Gastroesophageal sphincter (tissue), 4 donors: ENCODE measurements at regions not wholly inside any gene's neighbourhood (a gene's known extent, or its start where the extent isn't known, plus 50 kb on each side); places are given as distances from the start of the nearest gene placed in this dataset.

ENCODE experiments used
- ATAC-seq: fragments of 150-250 bp; one replicate; pipeline ENCODE4 v1.9.1; 2016; ENCODE audit warnings: mild to moderate bottlenecking, moderate library complexity
- H3K27ac ChIP-seq, 4 donors: fragments of 200-600 bp; sonication (generic) in 3 of 4; 1 replicate in 3 of 4; 2 replicates in 1 of 4; pipeline ENCODE4 v1.5.1; 2016 to 2019
- H3K27me3 ChIP-seq: fragments of 200-600 bp; sonication (generic); one replicate; pipeline ENCODE4 v1.5.1; 2019
- H3K36me3 ChIP-seq, 2 donors: fragments of 200-600 bp; sonication (generic); one replicate each; pipeline ENCODE4 v1.5.1; 2019; ENCODE audit warnings: control low read depth in 1 of 2
- H3K4me1 ChIP-seq, 3 donors: fragments of 200-600 bp; sonication (generic); 1 replicate in 2 of 3; 2 replicates in 1 of 3; pipeline ENCODE4 v1.5.1; 2016 to 2019; ENCODE audit warnings: control low read depth in 2 of 3
- H3K4me3 ChIP-seq, 2 donors: fragments of 200-600 bp; sonication (generic); one replicate each; pipeline ENCODE4 v1.5.1; 2019; ENCODE audit warnings: mild to moderate bottlenecking in 1 of 2, moderate library complexity in 1 of 2
- H3K9me3 ChIP-seq, 3 donors: fragments of 200-600 bp; sonication (generic); one replicate each; pipeline ENCODE4 v1.5.1; 2017 to 2019; ENCODE audit warnings: control low read depth in 2 of 3
- CTCF ChIP-seq, 4 experiments: fragments of 200-600 bp in 2 of 4; fragments of 450-650 bp in 2 of 4; sonication (generic) in 1 of 4; IDR thresholded peaks; one replicate each; pipeline ENCODE4 v1.5.1; 2017 to 2019; ENCODE audit warnings: antibody characterized with exemption in 4 of 4, mild to moderate bottlenecking in 2 of 4, moderate library complexity in 2 of 4
- EP300 ChIP-seq: sonication (generic); formaldehyde crosslinking; IDR thresholded peaks from one replicate; pipeline ENCODE4 v1.6.1; 2017; ENCODE audit warnings: antibody characterized with exemption, mild to moderate bottlenecking
- POLR2A ChIP-seq, 2 donors: fragments of 450-650 bp; IDR thresholded peaks; one replicate each; pipeline ENCODE4 v1.6.1; 2017; ENCODE audit warnings: antibody characterized with exemption in 2 of 2, mild to moderate bottlenecking in 2 of 2, moderate library complexity in 1 of 2
- POLR2AphosphoS5 ChIP-seq: sonication (generic); formaldehyde crosslinking; IDR thresholded peaks from one replicate; pipeline ENCODE4 v1.6.1; 2017; ENCODE audit warnings: antibody characterized with exemption
- whole genome bisulfite sequencing, 2 donors: methylation state at CpG; one replicate each; pipeline ENCODE4 v1.1.5; 2018; ENCODE audit warnings: low coverage in 1 of 2; 5-methylcytosine and 5-hydroxymethylcytosine counted together

- H3K4me3 ChIP-seq, result no peak overlapping the region
- H3K27ac ChIP-seq, result no peak overlapping the region
- no peaks in the 10 kb centered on the region for H3K27me3 ChIP-seq
- H3K4me1 ChIP-seq, result no peaks in the 10 kb centered on the region
- H3K9me3 ChIP-seq, result no peaks in the 10 kb centered on the region
- 63% methylated on average over 2 to 3 of the region's 3 CpGs for WGBS, 2 donors
- no peak for ATAC-seq
- H3K36me3 ChIP-seq, result no peaks in the 10 kb centered on the region
- TF ChIP-seq POLR2A (IDR thresholded peaks at IDR 0.05) (no peak), CTCF (IDR thresholded peaks at IDR 0.05) (no peak), POLR2AphosphoS5 (no peak), EP300 (no peak)
Measured at GRCh38 chr13:50708461-50708860, 135.0 kb downstream of the DLEU7 start.

- TF ChIP-seq POLR2AphosphoS5 (no peak), EP300 (no peak), CTCF (IDR thresholded peaks at IDR 0.05) (no peak), POLR2A (IDR thresholded peaks at IDR 0.05) (no peak)
- WGBS, 2 donors, result 90 to 100% methylated on average over 2 of the region's 2 CpGs
- H3K9me3 ChIP-seq, result no peaks in the 10 kb centered on the region
Measured at GRCh38 chr13:50709058-50709457, 134.4 kb downstream of the DLEU7 start.

GRCh38 chr13:50711131-50711815 is 132.2 kb downstream of the DLEU7 start:
- H3K4me1 ChIP-seq, result no peaks in the 10 kb centered on the region
- H3K4me3 ChIP-seq, result no peak overlapping the region
- no peak for ATAC-seq
- H3K27ac ChIP-seq, result no peak overlapping the region
- H3K27me3 ChIP-seq, result no peaks in the 10 kb centered on the region
- no peaks in the 10 kb centered on the region for H3K36me3 ChIP-seq
- TF ChIP-seq POLR2A (IDR thresholded peaks at IDR 0.05) (no peak), CTCF (IDR thresholded peaks at IDR 0.05) (no peak), POLR2AphosphoS5 (no peak), EP300 (no peak)
- WGBS, 2 donors, result 91% methylated on average over 4 to 6 of the region's 6 CpGs
- no peaks in the 10 kb centered on the region for H3K9me3 ChIP-seq

More at GRCh38 chr13:50709058-50709457, 134.4 kb downstream of the DLEU7 start:
- Histone ChIP-seq H3K4me1 (no peaks in the 10 kb centered on the region), H3K27me3 (no peaks in the 10 kb centered on the region), H3K27ac (no peak overlapping the region), H3K4me3 (no peak overlapping the region), H3K36me3 (no peaks in the 10 kb centered on the region)
- ATAC-seq, result no peak

GRCh38 chr13:50711996-50712395 is 131.5 kb downstream of the DLEU7 start:
- H3K4me3 ChIP-seq, result no peak overlapping the region
- H3K27ac ChIP-seq, result peak overlapping the region in 1 of 4 donors; percentile 5
- 62 to 71% methylated on average over 3 of the region's 3 CpGs for WGBS, 2 donors
- H3K36me3 ChIP-seq, result no peaks in the 10 kb centered on the region
- H3K4me1 ChIP-seq, result no peaks in the 10 kb centered on the region
- no peaks in the 10 kb centered on the region for H3K27me3 ChIP-seq
- no peaks in the 10 kb centered on the region for H3K9me3 ChIP-seq
- ATAC-seq, result no peak
- TF ChIP-seq POLR2AphosphoS5, result no peak
- no peak for TF ChIP-seq POLR2A (IDR thresholded peaks at IDR 0.05)
- TF ChIP-seq EP300, result no peak
- no peak for TF ChIP-seq CTCF (IDR thresholded peaks at IDR 0.05)

- no peaks in the 10 kb centered on the region for H3K36me3 ChIP-seq
- ATAC-seq, result no peak
- no peaks in the 10 kb centered on the region for H3K27me3 ChIP-seq
- peak overlapping the region in 1 of 4 donors; percentile 5 for H3K27ac ChIP-seq
- no peak overlapping the region for H3K4me3 ChIP-seq
- WGBS, 2 donors, result 62% methylated on average over 3 of the region's 3 CpGs; no CpG with 5 or more reads in 1 of the 2 donors
- no peaks in the 10 kb centered on the region for H3K9me3 ChIP-seq
- H3K4me1 ChIP-seq, result no peaks in the 10 kb centered on the region
- TF ChIP-seq CTCF (IDR thresholded peaks at IDR 0.05) (no peak), EP300 (no peak), POLR2A (IDR thresholded peaks at IDR 0.05) (no peak), POLR2AphosphoS5 (no peak)
Measured at GRCh38 chr13:50712456-50712855, 131.0 kb downstream of the DLEU7 start.
